ENCODE measurements at regions not wholly inside any gene's neighbourhood (a gene's known extent, or its start where the extent isn't known, plus 50 kb on each side); places are given as distances from the start of the nearest gene placed in this dataset.

GRCh38 chr12:92300777-92301176 lies 155.1 kb upstream of the BTG1 start:
- TF ChIP-seq CTCF (conservative IDR thresholded peaks at IDR 0.05; ENCODE audit: low read length) (no peak), EZH2phosphoT487 (IDR thresholded peaks at IDR 0.05; ENCODE audit: borderline replicate concordance, low read depth, low read length) (no peak)

Measured in OCI-LY7 (cell line).